ENCODE measurements at regions not wholly inside any gene's neighbourhood (a gene's known extent, or its start where the extent isn't known, plus 50 kb on each side); places are given as distances from the start of the nearest gene placed in this dataset.
A peak's percentile ranks its signal among the peaks of the same experiment; 100 is the strongest.

- Histone ChIP-seq H3K4me1 (ENCODE audit: control insufficient read depth, insufficient read depth, low read length) (peaks cover 11% of the 10 kb centered on the region), H3K27ac (ENCODE audit: low read depth, low read length) (no peak overlapping the region), H3K4me3 (ENCODE audit: low read depth, low read length) (no peak overlapping the region), H3K9me3 (ENCODE audit: control insufficient read depth, insufficient read depth, low read length) (no peaks in the 10 kb centered on the region), H3K36me3 (ENCODE audit: control insufficient read depth, insufficient read depth, low read length) (no peaks in the 10 kb centered on the region), H3K27me3 (ENCODE audit: control insufficient read depth, insufficient read depth, low read length) (peaks cover 46% of the 10 kb centered on the region)
- DNase-seq (ENCODE audit: low read depth in 4 of 6, low spot score in 6 of 6), result no peak
- WGBS (ENCODE audit: insufficient coverage), result 96% methylated on average over 4 of the region's 6 CpGs
These were observed 73.0 kb upstream of the EPHB3 start for GRCh38 chr3:184488577-184488976.

GRCh38 chr3:184489268-184489841 is 72.2 kb upstream of the EPHB3 start:
- H3K4me3 ChIP-seq (ENCODE audit: low read depth, low read length), result no peak overlapping the region
- no peaks in the 10 kb centered on the region for H3K36me3 ChIP-seq (ENCODE audit: control insufficient read depth, insufficient read depth, low read length)
- WGBS (ENCODE audit: insufficient coverage), result 80% methylated on average over 1 of the region's 3 CpGs
- no peaks in the 10 kb centered on the region for H3K9me3 ChIP-seq (ENCODE audit: control insufficient read depth, insufficient read depth, low read length)
- no peak for DNase-seq (ENCODE audit: low read depth in 4 of 6, low spot score in 6 of 6)
- peaks cover 11% of the 10 kb centered on the region for H3K4me1 ChIP-seq (ENCODE audit: control insufficient read depth, insufficient read depth, low read length)
- H3K27me3 ChIP-seq (ENCODE audit: control insufficient read depth, insufficient read depth, low read length), result peaks cover 53% of the 10 kb centered on the region
- no peak overlapping the region for H3K27ac ChIP-seq (ENCODE audit: low read depth, low read length)

GRCh38 chr3:184491011-184491576 is 70.5 kb upstream of the EPHB3 start:
- H3K9me3 ChIP-seq (ENCODE audit: control insufficient read depth, insufficient read depth, low read length), result no peaks in the 10 kb centered on the region
- H3K27ac ChIP-seq (ENCODE audit: low read depth, low read length), result no peak overlapping the region
- no peak overlapping the region for H3K4me3 ChIP-seq (ENCODE audit: low read depth, low read length)
- no peak for DNase-seq (ENCODE audit: low read depth in 4 of 6, low spot score in 6 of 6)
- no peaks in the 10 kb centered on the region for H3K36me3 ChIP-seq (ENCODE audit: control insufficient read depth, insufficient read depth, low read length)
- WGBS (ENCODE audit: insufficient coverage), result 17% methylated on average over 31 of the region's 31 CpGs
- peaks cover 54% of the 10 kb centered on the region for H3K27me3 ChIP-seq (ENCODE audit: control insufficient read depth, insufficient read depth, low read length)
- peaks cover 11% of the 10 kb centered on the region for H3K4me1 ChIP-seq (ENCODE audit: control insufficient read depth, insufficient read depth, low read length)

GRCh38 chr3:184491867-184492615 is 69.5 kb upstream of the EPHB3 start:
- H3K9me3 ChIP-seq (ENCODE audit: control insufficient read depth, insufficient read depth, low read length), result no peaks in the 10 kb centered on the region
- no peak overlapping the region for H3K27ac ChIP-seq (ENCODE audit: low read depth, low read length)
- peak in 2 of 6 donors; percentile 26 to 36 for DNase-seq (ENCODE audit: low read depth in 4 of 6, low spot score in 6 of 6)
- H3K36me3 ChIP-seq (ENCODE audit: control insufficient read depth, insufficient read depth, low read length), result no peaks in the 10 kb centered on the region
- no peak overlapping the region for H3K4me3 ChIP-seq (ENCODE audit: low read depth, low read length)
- H3K4me1 ChIP-seq (ENCODE audit: control insufficient read depth, insufficient read depth, low read length), result peaks cover 11% of the 10 kb centered on the region
- H3K27me3 ChIP-seq (ENCODE audit: control insufficient read depth, insufficient read depth, low read length), result peaks cover 54% of the 10 kb centered on the region
- 11% methylated on average over 24 of the region's 34 CpGs for WGBS (ENCODE audit: insufficient coverage)

- Histone ChIP-seq H3K4me3 (ENCODE audit: low read depth, low read length) (no peak overlapping the region), H3K4me1 (ENCODE audit: control insufficient read depth, insufficient read depth, low read length) (peaks cover 6% of the 10 kb centered on the region), H3K36me3 (ENCODE audit: control insufficient read depth, insufficient read depth, low read length) (no peaks in the 10 kb centered on the region), H3K9me3 (ENCODE audit: control insufficient read depth, insufficient read depth, low read length) (no peaks in the 10 kb centered on the region), H3K27me3 (ENCODE audit: control insufficient read depth, insufficient read depth, low read length) (peaks cover 24% of the 10 kb centered on the region), H3K27ac (ENCODE audit: low read depth, low read length) (no peak overlapping the region)
- no peak for DNase-seq (ENCODE audit: low read depth in 4 of 6, low spot score in 6 of 6)
- WGBS (ENCODE audit: insufficient coverage), result 100% methylated on average over 2 of the region's 3 CpGs
These were observed 64.7 kb upstream of the EPHB3 start for GRCh38 chr3:184496933-184497332.

GRCh38 chr3:184497804-184498203 is 63.8 kb upstream of the EPHB3 start:
- WGBS (ENCODE audit: insufficient coverage), result 100% methylated on average over 1 of the region's 2 CpGs
- Histone ChIP-seq H3K4me1 (ENCODE audit: control insufficient read depth, insufficient read depth, low read length) (no peaks in the 10 kb centered on the region), H3K9me3 (ENCODE audit: control insufficient read depth, insufficient read depth, low read length) (no peaks in the 10 kb centered on the region), H3K36me3 (ENCODE audit: control insufficient read depth, insufficient read depth, low read length) (no peaks in the 10 kb centered on the region), H3K4me3 (ENCODE audit: low read depth, low read length) (no peak overlapping the region), H3K27ac (ENCODE audit: low read depth, low read length) (no peak overlapping the region), H3K27me3 (ENCODE audit: control insufficient read depth, insufficient read depth, low read length) (peaks cover 16% of the 10 kb centered on the region)
- DNase-seq (ENCODE audit: low read depth in 4 of 6, low spot score in 6 of 6), result no peak

GRCh38 chr3:184498986-184499606 is 62.5 kb upstream of the EPHB3 start:
- H3K4me3 ChIP-seq (ENCODE audit: low read depth, low read length), result no peak overlapping the region
- WGBS (ENCODE audit: insufficient coverage), result 94% methylated on average over 6 of the region's 12 CpGs
- peaks cover 4% of the 10 kb centered on the region for H3K27me3 ChIP-seq (ENCODE audit: control insufficient read depth, insufficient read depth, low read length)
- H3K4me1 ChIP-seq (ENCODE audit: control insufficient read depth, insufficient read depth, low read length), result no peaks in the 10 kb centered on the region
- H3K27ac ChIP-seq (ENCODE audit: low read depth, low read length), result no peak overlapping the region
- H3K36me3 ChIP-seq (ENCODE audit: control insufficient read depth, insufficient read depth, low read length), result no peaks in the 10 kb centered on the region
- no peaks in the 10 kb centered on the region for H3K9me3 ChIP-seq (ENCODE audit: control insufficient read depth, insufficient read depth, low read length)
- DNase-seq (ENCODE audit: low read depth in 4 of 6, low spot score in 6 of 6), result no peak

- H3K9me3 ChIP-seq (ENCODE audit: control insufficient read depth, insufficient read depth, low read length), result no peaks in the 10 kb centered on the region
- H3K27ac ChIP-seq (ENCODE audit: low read depth, low read length), result no peak overlapping the region
- H3K4me3 ChIP-seq (ENCODE audit: low read depth, low read length), result no peak overlapping the region
- no peaks in the 10 kb centered on the region for H3K4me1 ChIP-seq (ENCODE audit: control insufficient read depth, insufficient read depth, low read length)
- no peaks in the 10 kb centered on the region for H3K36me3 ChIP-seq (ENCODE audit: control insufficient read depth, insufficient read depth, low read length)
- WGBS (ENCODE audit: insufficient coverage), result 40% methylated on average over 11 of the region's 12 CpGs
- peak in 2 of 6 donors; percentile 25 to 39 for DNase-seq (ENCODE audit: low read depth in 4 of 6, low spot score in 6 of 6)
- no peaks in the 10 kb centered on the region for H3K27me3 ChIP-seq (ENCODE audit: control insufficient read depth, insufficient read depth, low read length)
These were observed 61.2 kb upstream of the EPHB3 start for GRCh38 chr3:184500344-184500923.

- no CpG with 5 or more reads among the region's 4 CpGs for WGBS (ENCODE audit: insufficient coverage)
- H3K36me3 ChIP-seq (ENCODE audit: control insufficient read depth, insufficient read depth, low read length), result no peaks in the 10 kb centered on the region
- no peak for DNase-seq (ENCODE audit: low read depth in 4 of 6, low spot score in 6 of 6)
These were observed 59.4 kb upstream of the EPHB3 start for GRCh38 chr3:184502123-184502667.

More at GRCh38 chr3:184502123-184502667, 59.4 kb upstream of the EPHB3 start:
- Histone ChIP-seq H3K4me3 (ENCODE audit: low read depth, low read length) (no peak overlapping the region), H3K27me3 (ENCODE audit: control insufficient read depth, insufficient read depth, low read length) (no peaks in the 10 kb centered on the region), H3K9me3 (ENCODE audit: control insufficient read depth, insufficient read depth, low read length) (no peaks in the 10 kb centered on the region), H3K4me1 (ENCODE audit: control insufficient read depth, insufficient read depth, low read length) (no peaks in the 10 kb centered on the region), H3K27ac (ENCODE audit: low read depth, low read length) (no peak overlapping the region)
